HG03045 (cell line): ENCODE measurements at regions not wholly inside any gene's neighbourhood (a gene's known extent, or its start where the extent isn't known, plus 50 kb on each side); places are given as distances from the start of the nearest gene placed in this dataset.

Source experiments
- ATAC-seq: cut with Tn5 transposase; IDR thresholded peaks from one replicate; pipeline ENCODE4 v1.9.1; 2021; ENCODE audit warnings: mild to moderate bottlenecking, moderate library complexity; ENCODE audit not compliant: unreplicated experiment

GRCh38 chr20:56865055-56865454 is 235.9 kb downstream of the TFAP2C start:
- ATAC-seq: no peak

- no peak for ATAC-seq
Measured at GRCh38 chr20:56867128-56867527, 238.0 kb downstream of the TFAP2C start.

GRCh38 chr20:56868746-56869145 is 239.6 kb downstream of the TFAP2C start:
- ATAC-seq: no peak

GRCh38 chr20:56870271-56870670 is 241.2 kb downstream of the TFAP2C start:
- no peak for ATAC-seq

GRCh38 chr20:56871691-56872090 is 242.6 kb downstream of the TFAP2C start:
- no peak for ATAC-seq

GRCh38 chr20:56872620-56873458 is 243.7 kb downstream of the TFAP2C start:
- ATAC-seq: no peak

- ATAC-seq: no peak
Measured at GRCh38 chr20:56873836-56874235, 244.7 kb downstream of the TFAP2C start.

- ATAC-seq: no peak
Measured at GRCh38 chr20:56875052-56875659, 246.1 kb downstream of the TFAP2C start.

- ATAC-seq: no peak
Measured at GRCh38 chr20:56875803-56876202, 246.7 kb downstream of the TFAP2C start.

GRCh38 chr20:56885521-56885920 is 256.4 kb downstream of the TFAP2C start:
- no peak for ATAC-seq

GRCh38 chr20:56890011-56890410 is 260.9 kb downstream of the TFAP2C start:
- no peak for ATAC-seq

GRCh38 chr20:56893226-56893917 is 264.3 kb downstream of the TFAP2C start:
- no peak for ATAC-seq

GRCh38 chr20:56896447-56896846 is 267.3 kb downstream of the TFAP2C start:
- no peak for ATAC-seq

GRCh38 chr20:56897318-56897957 is 268.3 kb downstream of the TFAP2C start:
- no peak for ATAC-seq

- ATAC-seq: no peak
Measured at GRCh38 chr20:56897958-56898349, 268.8 kb downstream of the TFAP2C start.

GRCh38 chr20:56899506-56899905 is 270.4 kb downstream of the TFAP2C start:
- no peak for ATAC-seq

GRCh38 chr20:56900252-56900651 is 271.1 kb downstream of the TFAP2C start:
- ATAC-seq: no peak

GRCh38 chr20:56903421-56903820 is 274.3 kb downstream of the TFAP2C start:
- no peak for ATAC-seq

GRCh38 chr20:56903858-56904257 is 274.8 kb downstream of the TFAP2C start:
- ATAC-seq: no peak

GRCh38 chr20:56909918-56910714 is 281.0 kb downstream of the TFAP2C start:
- ATAC-seq: no peak

- ATAC-seq: no peak
Measured at GRCh38 chr20:56911946-56912345, 282.8 kb downstream of the TFAP2C start.
